Mucosa of descending colon (tissue), 3 donors: ENCODE measurements at regions not wholly inside any gene's neighbourhood (a gene's known extent, or its start where the extent isn't known, plus 50 kb on each side); places are given as distances from the start of the nearest gene placed in this dataset.

Experiments used
- ATAC-seq: fragments of 200-7000 bp; cut with Tn5 transposase; one replicate; pipeline ENCODE4 v1.9.1; 2020; ENCODE audit warnings: mild to moderate bottlenecking, moderate library complexity
- DNase-seq, 3 donors: peaks; one replicate each; pipeline ENCODE4 v3.0.0-alpha.2; 2020
- H3K36me3 ChIP-seq: fragments of 200-600 bp; one replicate; pipeline ENCODE4 v1.8.0; 2021; ENCODE audit warnings: low read depth, mild to moderate bottlenecking
- H3K4me1 ChIP-seq: fragments of 200-600 bp; one replicate; pipeline ENCODE4 v1.8.0; 2021; ENCODE audit warnings: low read depth, mild to moderate bottlenecking
- H3K4me3 ChIP-seq: fragments of 200-600 bp; one replicate; pipeline ENCODE4 v1.8.0; 2021; ENCODE audit warnings: mild to moderate bottlenecking
- H3K9me3 ChIP-seq: fragments of 200-600 bp; one replicate; pipeline ENCODE4 v1.8.0; 2021; ENCODE audit warnings: mild to moderate bottlenecking
- CTCF ChIP-seq: fragments of 200-600 bp; IDR thresholded peaks from one replicate; pipeline ENCODE4 v1.8.0; 2022; ENCODE audit warnings: antibody characterized with exemption, mild to moderate bottlenecking
- intact Hi-C, 2 donors: fragments of 100-400 bp; cut with DNase I in 1 of 2; cut with micrococcal nuclease in 1 of 2; formaldehyde crosslinking; loops; one replicate each; pipeline versions ENCODE4 v1.11.0 to v1.11.1; 2022; cut with DNase I, micrococcal nuclease
- donor health status: DM: no; HTN: no; CAD: no; lungs with moderate emphysema.
- donor health status: DM: no; HTN: no; CAD: no.
- donor health status: DM: no; HTN: yes; CAD: no.

- DNase-seq, result no peak
- no peak for TF ChIP-seq CTCF
- H3K9me3 ChIP-seq, result no peaks in the 10 kb centered on the region
- intact Hi-C loops, result no loop called here
- H3K4me1 ChIP-seq, result no peaks in the 10 kb centered on the region
- H3K36me3 ChIP-seq, result no peaks in the 10 kb centered on the region
- no peak for ATAC-seq
- H3K4me3 ChIP-seq, result no peak overlapping the region
Measured at GRCh38 chr5:101425339-101425859, 522.3 kb upstream of the ST8SIA4 start.

GRCh38 chr5:101424530-101425175 is 521.6 kb upstream of the ST8SIA4 start:
- Histone ChIP-seq H3K9me3 (no peaks in the 10 kb centered on the region), H3K4me1 (no peaks in the 10 kb centered on the region), H3K36me3 (no peaks in the 10 kb centered on the region), H3K4me3 (no peak overlapping the region)
- no peak for TF ChIP-seq CTCF
- intact Hi-C loops, result no loop called here
- DNase-seq (no peak), ATAC-seq (no peak)

- Histone ChIP-seq H3K4me1 (no peaks in the 10 kb centered on the region), H3K9me3 (no peaks in the 10 kb centered on the region), H3K4me3 (no peak overlapping the region), H3K36me3 (no peaks in the 10 kb centered on the region)
- ATAC-seq (no peak), DNase-seq (no peak)
- TF ChIP-seq CTCF, result no peak
- intact Hi-C loops, result no loop called here
Measured at GRCh38 chr5:101418713-101419118, 515.6 kb upstream of the ST8SIA4 start.

- intact Hi-C loops, result no loop called here
- DNase-seq, result no peak
- Histone ChIP-seq H3K4me3 (no peak overlapping the region), H3K4me1 (no peaks in the 10 kb centered on the region), H3K9me3 (no peaks in the 10 kb centered on the region), H3K36me3 (no peaks in the 10 kb centered on the region)
- ATAC-seq, result no peak
- TF ChIP-seq CTCF, result no peak
Measured at GRCh38 chr5:101404531-101404930, 501.4 kb upstream of the ST8SIA4 start.

GRCh38 chr5:101393795-101394450 is 490.8 kb upstream of the ST8SIA4 start:
- DNase-seq, result no peak

More at GRCh38 chr5:101393795-101394450, 490.8 kb upstream of the ST8SIA4 start:
- H3K4me3 ChIP-seq, result no peak overlapping the region
- H3K9me3 ChIP-seq, result no peaks in the 10 kb centered on the region
- TF ChIP-seq CTCF, result no peak
- no peaks in the 10 kb centered on the region for H3K4me1 ChIP-seq
- no peaks in the 10 kb centered on the region for H3K36me3 ChIP-seq
- intact Hi-C loops, result no loop called here
- ATAC-seq, result no peak
